ENCODE measurements at regions not wholly inside any gene's neighbourhood (a gene's known extent, or its start where the extent isn't known, plus 50 kb on each side); places are given as distances from the start of the nearest gene placed in this dataset.
A peak's percentile ranks its signal among the peaks of the same experiment; 100 is the strongest.

- H3K27ac ChIP-seq = no peak overlapping the region
- no peak for DNase-seq (ENCODE audit: low read depth, low spot score)
These were observed 230.2 kb upstream of the EDIL3 start for GRCh38 chr5:84614906-84615305.

GRCh38 chr5:84606784-84607183 is 222.1 kb upstream of the EDIL3 start:
- DNase-seq (ENCODE audit: low read depth, low spot score) = no peak
- H3K27ac ChIP-seq = no peak overlapping the region

- no peak overlapping the region for H3K27ac ChIP-seq
- no peak for DNase-seq (ENCODE audit: low read depth, low spot score)
These were observed 220.6 kb upstream of the EDIL3 start for GRCh38 chr5:84605241-84605640.

GRCh38 chr5:84603568-84604185 is 219.0 kb upstream of the EDIL3 start:
- peak; percentile 3 for DNase-seq (ENCODE audit: low read depth, low spot score)

GRCh38 chr5:84602371-84602771 is 217.7 kb upstream of the EDIL3 start:
- H3K27ac ChIP-seq = no peak overlapping the region
- no peak for DNase-seq (ENCODE audit: low read depth, low spot score)

More at GRCh38 chr5:84603568-84604185, 219.0 kb upstream of the EDIL3 start:
- H3K27ac ChIP-seq = no peak overlapping the region

- H3K27ac ChIP-seq = no peak overlapping the region
- DNase-seq (ENCODE audit: low read depth, low spot score) = no peak
These were observed 215.3 kb upstream of the EDIL3 start for GRCh38 chr5:84599964-84600363.

GRCh38 chr5:84597904-84598303 is 213.2 kb upstream of the EDIL3 start:
- H3K27ac ChIP-seq = no peak overlapping the region
- DNase-seq (ENCODE audit: low read depth, low spot score) = no peak

- DNase-seq (ENCODE audit: low read depth, low spot score) = no peak
- no peak overlapping the region for H3K27ac ChIP-seq
These were observed 205.9 kb upstream of the EDIL3 start for GRCh38 chr5:84590629-84591028.

GRCh38 chr5:84589926-84590325 is 205.2 kb upstream of the EDIL3 start:
- no peak for DNase-seq (ENCODE audit: low read depth, low spot score)
- no peak overlapping the region for H3K27ac ChIP-seq

- no peak for DNase-seq (ENCODE audit: low read depth, low spot score)
- H3K27ac ChIP-seq = no peak overlapping the region
These were observed 200.5 kb upstream of the EDIL3 start for GRCh38 chr5:84585218-84585617.

GRCh38 chr5:84578226-84578625 is 193.5 kb upstream of the EDIL3 start:
- no peak for DNase-seq (ENCODE audit: low read depth, low spot score)
- H3K27ac ChIP-seq = no peak overlapping the region

GRCh38 chr5:84573017-84573712 is 188.5 kb upstream of the EDIL3 start:
- DNase-seq (ENCODE audit: low read depth, low spot score) = no peak
- H3K27ac ChIP-seq = no peak overlapping the region

GRCh38 chr5:84569307-84569706 is 184.6 kb upstream of the EDIL3 start:
- DNase-seq (ENCODE audit: low read depth, low spot score) = no peak

GRCh38 chr5:84568171-84568570 is 183.5 kb upstream of the EDIL3 start:
- no peak for DNase-seq (ENCODE audit: low read depth, low spot score)
- no peak overlapping the region for H3K27ac ChIP-seq

More at GRCh38 chr5:84569307-84569706, 184.6 kb upstream of the EDIL3 start:
- H3K27ac ChIP-seq = no peak overlapping the region

GRCh38 chr5:84565866-84566265 is 181.2 kb upstream of the EDIL3 start:
- DNase-seq (ENCODE audit: low read depth, low spot score) = no peak
- no peak overlapping the region for H3K27ac ChIP-seq

GRCh38 chr5:84564321-84565075 is 179.8 kb upstream of the EDIL3 start:
- DNase-seq (ENCODE audit: low read depth, low spot score) = no peak
- no peak overlapping the region for H3K27ac ChIP-seq

GRCh38 chr5:84550222-84550621 is 165.5 kb upstream of the EDIL3 start:
- DNase-seq (ENCODE audit: low read depth, low spot score) = no peak

GRCh38 chr5:84549054-84549453 is 164.4 kb upstream of the EDIL3 start:
- no peak overlapping the region for H3K27ac ChIP-seq
- no peak for DNase-seq (ENCODE audit: low read depth, low spot score)

More at GRCh38 chr5:84550222-84550621, 165.5 kb upstream of the EDIL3 start:
- no peak overlapping the region for H3K27ac ChIP-seq

GRCh38 chr5:84546686-84547085 is 162.0 kb upstream of the EDIL3 start:
- DNase-seq (ENCODE audit: low read depth, low spot score) = no peak
- no peak overlapping the region for H3K27ac ChIP-seq

- DNase-seq (ENCODE audit: low read depth, low spot score) = no peak
- H3K27ac ChIP-seq = no peak overlapping the region
These were observed 152.1 kb upstream of the EDIL3 start for GRCh38 chr5:84536797-84537196.

GRCh38 chr5:84535281-84535680 is 150.6 kb upstream of the EDIL3 start:
- no peak overlapping the region for H3K27ac ChIP-seq
- DNase-seq (ENCODE audit: low read depth, low spot score) = no peak

Data from epithelial cell of prostate (primary cell).